Neural progenitor cell (in vitro differentiated cells): ENCODE measurements at regions not wholly inside any gene's neighbourhood (a gene's known extent, or its start where the extent isn't known, plus 50 kb on each side); places are given as distances from the start of the nearest gene placed in this dataset.

ENCODE experiments used
- EZH2phosphoT487 ChIP-seq: fragments of 200-600 bp; sonication (generic); IDR thresholded peaks from 2 replicates; pipeline ENCODE4 v1.6.1; 2017; ENCODE audit warnings: antibody characterized with exemption
- TF ChIP-seq, protein P1 (sequence below): fragments of 200-600 bp; sonication (generic); IDR thresholded peaks from 2 replicates; pipeline ENCODE4 v1.5.1; 2017; ENCODE audit warnings: antibody characterized with exemption, mild to moderate bottlenecking

GRCh38 chr11:123365955-123366354 is 64.1 kb upstream of the GRAMD1B start:
- TF ChIP-seq EZH2phosphoT487: no peak
- TF ChIP-seq, protein P1, sequence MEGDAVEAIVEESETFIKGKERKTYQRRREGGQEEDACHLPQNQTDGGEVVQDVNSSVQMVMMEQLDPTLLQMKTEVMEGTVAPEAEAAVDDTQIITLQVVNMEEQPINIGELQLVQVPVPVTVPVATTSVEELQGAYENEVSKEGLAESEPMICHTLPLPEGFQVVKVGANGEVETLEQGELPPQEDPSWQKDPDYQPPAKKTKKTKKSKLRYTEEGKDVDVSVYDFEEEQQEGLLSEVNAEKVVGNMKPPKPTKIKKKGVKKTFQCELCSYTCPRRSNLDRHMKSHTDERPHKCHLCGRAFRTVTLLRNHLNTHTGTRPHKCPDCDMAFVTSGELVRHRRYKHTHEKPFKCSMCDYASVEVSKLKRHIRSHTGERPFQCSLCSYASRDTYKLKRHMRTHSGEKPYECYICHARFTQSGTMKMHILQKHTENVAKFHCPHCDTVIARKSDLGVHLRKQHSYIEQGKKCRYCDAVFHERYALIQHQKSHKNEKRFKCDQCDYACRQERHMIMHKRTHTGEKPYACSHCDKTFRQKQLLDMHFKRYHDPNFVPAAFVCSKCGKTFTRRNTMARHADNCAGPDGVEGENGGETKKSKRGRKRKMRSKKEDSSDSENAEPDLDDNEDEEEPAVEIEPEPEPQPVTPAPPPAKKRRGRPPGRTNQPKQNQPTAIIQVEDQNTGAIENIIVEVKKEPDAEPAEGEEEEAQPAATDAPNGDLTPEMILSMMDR: no peak
